OCI-LY3 (cell line): ENCODE measurements at regions not wholly inside any gene's neighbourhood (a gene's known extent, or its start where the extent isn't known, plus 50 kb on each side); places are given as distances from the start of the nearest gene placed in this dataset.

Experiments used
- EZH2phosphoT487 ChIP-seq: fragments of 200-600 bp; shearing (Covaris generic); IDR thresholded peaks from 2 replicates; pipeline ENCODE4 v1.6.1; 2018; ENCODE audit warnings: antibody characterized with exemption, mixed run types, low read depth
- TF ChIP-seq, protein P1 (sequence below): fragments of 200-600, 300-600 bp; sonication (generic); IDR thresholded peaks from 2 replicates; pipeline ENCODE4 v1.5.1; 2014; ENCODE audit warnings: antibody characterized with exemption, low read length, low read depth

DNA sequence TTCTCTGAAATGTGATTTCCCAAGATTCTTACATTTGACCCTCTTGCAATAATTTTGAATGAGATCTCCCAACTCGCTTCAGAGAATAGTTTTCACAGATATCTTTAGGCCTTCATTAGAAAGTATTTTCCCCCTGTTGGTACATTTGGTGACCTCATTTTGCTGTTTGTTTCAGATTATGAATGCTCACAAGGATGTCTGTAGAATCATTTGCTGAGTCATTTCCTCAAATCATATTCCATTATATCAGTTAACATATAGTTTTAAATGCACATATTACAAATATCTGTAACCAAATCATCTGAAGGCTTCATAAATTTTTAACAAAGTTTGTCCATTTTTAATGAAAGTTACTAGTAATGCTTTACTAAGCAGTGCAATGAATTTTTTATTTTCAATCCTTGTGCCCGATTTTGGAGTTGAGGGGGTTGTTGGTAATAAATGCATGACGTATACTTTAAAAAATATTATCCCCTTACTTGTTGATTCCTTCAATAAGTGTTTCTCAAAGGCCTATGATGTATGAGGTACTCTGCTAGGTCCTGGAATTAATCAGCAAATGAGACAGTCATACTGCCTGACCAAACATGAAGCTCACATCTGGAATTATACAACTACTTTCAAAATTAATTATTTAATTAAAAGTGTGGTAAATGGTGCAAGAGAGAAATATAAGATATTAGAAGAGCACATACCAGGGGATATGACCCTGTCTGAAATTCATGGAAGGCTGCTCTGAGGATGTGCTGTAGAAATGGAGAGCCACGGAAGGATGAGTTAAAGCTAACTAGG is 126.9 kb upstream of the RAP1B start:
- TF ChIP-seq, protein P1, sequence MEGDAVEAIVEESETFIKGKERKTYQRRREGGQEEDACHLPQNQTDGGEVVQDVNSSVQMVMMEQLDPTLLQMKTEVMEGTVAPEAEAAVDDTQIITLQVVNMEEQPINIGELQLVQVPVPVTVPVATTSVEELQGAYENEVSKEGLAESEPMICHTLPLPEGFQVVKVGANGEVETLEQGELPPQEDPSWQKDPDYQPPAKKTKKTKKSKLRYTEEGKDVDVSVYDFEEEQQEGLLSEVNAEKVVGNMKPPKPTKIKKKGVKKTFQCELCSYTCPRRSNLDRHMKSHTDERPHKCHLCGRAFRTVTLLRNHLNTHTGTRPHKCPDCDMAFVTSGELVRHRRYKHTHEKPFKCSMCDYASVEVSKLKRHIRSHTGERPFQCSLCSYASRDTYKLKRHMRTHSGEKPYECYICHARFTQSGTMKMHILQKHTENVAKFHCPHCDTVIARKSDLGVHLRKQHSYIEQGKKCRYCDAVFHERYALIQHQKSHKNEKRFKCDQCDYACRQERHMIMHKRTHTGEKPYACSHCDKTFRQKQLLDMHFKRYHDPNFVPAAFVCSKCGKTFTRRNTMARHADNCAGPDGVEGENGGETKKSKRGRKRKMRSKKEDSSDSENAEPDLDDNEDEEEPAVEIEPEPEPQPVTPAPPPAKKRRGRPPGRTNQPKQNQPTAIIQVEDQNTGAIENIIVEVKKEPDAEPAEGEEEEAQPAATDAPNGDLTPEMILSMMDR = no peak
- no peak for TF ChIP-seq EZH2phosphoT487
